ENCODE measurements at regions not wholly inside any gene's neighbourhood (a gene's known extent, or its start where the extent isn't known, plus 50 kb on each side); places are given as distances from the start of the nearest gene placed in this dataset.

- H3K36me3 ChIP-seq = no peaks in the 10 kb centered on the region
- H3K9me3 ChIP-seq = no peaks in the 10 kb centered on the region
- peaks cover 22% of the 10 kb centered on the region for H3K27me3 ChIP-seq
- no peak overlapping the region for H3K27ac ChIP-seq
- no peak overlapping the region for H3K4me3 ChIP-seq (ENCODE audit: low read depth in 1 of 2, low read length in 1 of 2)
- no peak for TF ChIP-seq CTCF (IDR thresholded peaks at IDR 0.05)
- H3K4me1 ChIP-seq (ENCODE audit: control insufficient read depth in 1 of 2, insufficient read depth in 1 of 2, low read depth in 1 of 2, low read length in 1 of 2) = no peaks in the 10 kb centered on the region
These were observed 83.6 kb upstream of the BARX2 start for GRCh38 chr11:129292092-129292491.

DNA sequence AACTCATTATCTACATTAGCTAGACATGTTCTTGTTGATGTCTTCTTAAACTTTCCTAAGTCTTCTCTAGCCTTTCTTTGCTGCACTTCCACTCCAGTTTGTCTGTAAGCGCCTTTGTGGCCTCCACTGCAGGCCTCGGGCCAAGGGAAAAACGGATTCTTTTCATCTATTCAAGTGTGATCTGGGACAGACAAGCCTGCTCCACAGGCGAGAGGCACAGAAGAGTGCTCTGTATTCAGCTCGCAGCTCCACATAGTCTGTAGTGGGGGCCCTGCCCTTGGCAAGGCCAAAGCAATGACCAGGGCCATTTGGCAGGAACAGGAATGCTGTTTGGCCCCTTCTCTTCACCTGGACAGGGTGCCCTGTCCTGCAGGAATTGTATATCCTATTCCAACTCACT is 84.1 kb upstream of the BARX2 start:
- H3K27ac ChIP-seq = no peak overlapping the region
- H3K4me3 ChIP-seq (ENCODE audit: low read depth in 1 of 2, low read length in 1 of 2) = no peak overlapping the region
- no peaks in the 10 kb centered on the region for H3K4me1 ChIP-seq (ENCODE audit: control insufficient read depth in 1 of 2, insufficient read depth in 1 of 2, low read depth in 1 of 2, low read length in 1 of 2)
- peaks cover 28% of the 10 kb centered on the region for H3K27me3 ChIP-seq
- no peaks in the 10 kb centered on the region for H3K36me3 ChIP-seq
- TF ChIP-seq CTCF (IDR thresholded peaks at IDR 0.05) = no peak
- no peaks in the 10 kb centered on the region for H3K9me3 ChIP-seq

DNA sequence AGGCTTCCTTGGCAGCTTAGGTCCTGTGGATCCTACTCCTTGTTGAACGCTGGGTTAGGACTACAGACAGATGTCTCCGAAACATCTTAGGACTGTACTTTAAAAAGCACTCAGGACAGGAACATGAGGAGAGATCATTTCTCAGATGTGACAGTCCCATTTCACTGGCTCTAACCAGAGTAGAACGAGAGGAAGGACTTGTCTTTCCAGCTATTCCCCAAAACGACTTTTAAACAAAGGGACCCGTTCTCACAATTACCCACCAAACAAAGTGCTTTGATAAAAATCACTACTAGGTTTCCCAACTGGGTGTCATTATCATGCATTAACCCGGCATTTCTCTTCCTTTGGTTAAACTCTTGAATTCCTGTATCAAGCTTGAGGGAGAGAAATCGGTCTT is 84.7 kb upstream of the BARX2 start:
- Histone ChIP-seq H3K27ac (no peak overlapping the region), H3K4me1 (ENCODE audit: control insufficient read depth in 1 of 2, insufficient read depth in 1 of 2, low read depth in 1 of 2, low read length in 1 of 2) (no peaks in the 10 kb centered on the region), H3K36me3 (no peaks in the 10 kb centered on the region), H3K4me3 (ENCODE audit: low read depth in 1 of 2, low read length in 1 of 2) (no peak overlapping the region), H3K9me3 (no peaks in the 10 kb centered on the region), H3K27me3 (peaks cover 32% of the 10 kb centered on the region)
- TF ChIP-seq CTCF (IDR thresholded peaks at IDR 0.05) = no peak

GRCh38 chr11:129289350-129290040 is 86.2 kb upstream of the BARX2 start:
- H3K36me3 ChIP-seq = no peaks in the 10 kb centered on the region
- H3K9me3 ChIP-seq = no peaks in the 10 kb centered on the region
- TF ChIP-seq CTCF (IDR thresholded peaks at IDR 0.05) = no peak
- H3K27ac ChIP-seq = no peak overlapping the region
- peaks cover 37% of the 10 kb centered on the region for H3K27me3 ChIP-seq
- H3K4me3 ChIP-seq (ENCODE audit: low read depth in 1 of 2, low read length in 1 of 2) = no peak overlapping the region
- no peaks in the 10 kb centered on the region for H3K4me1 ChIP-seq (ENCODE audit: control insufficient read depth in 1 of 2, insufficient read depth in 1 of 2, low read depth in 1 of 2, low read length in 1 of 2)

DNA sequence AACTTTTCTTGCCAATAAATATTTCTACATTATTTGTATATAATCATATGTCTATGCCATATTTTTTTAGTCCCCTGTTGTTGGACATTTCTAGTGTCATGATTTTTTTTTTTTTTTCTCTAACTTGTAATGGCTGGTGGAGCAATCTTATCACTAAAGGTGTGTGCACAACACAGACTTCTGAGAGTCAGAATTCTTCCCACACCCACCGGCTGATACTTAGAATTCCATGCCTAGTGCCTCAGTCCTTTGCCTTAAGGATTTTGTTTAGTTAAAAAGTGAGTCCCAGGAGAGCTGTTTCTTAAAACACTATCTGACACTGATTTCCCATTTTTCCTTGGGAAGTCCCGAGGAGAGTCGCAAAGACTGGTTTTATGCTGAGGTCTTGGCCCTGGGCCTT is 87.7 kb upstream of the BARX2 start:
- peaks cover 37% of the 10 kb centered on the region for H3K27me3 ChIP-seq
- no peak for TF ChIP-seq CTCF (IDR thresholded peaks at IDR 0.05)
- no peak overlapping the region for H3K27ac ChIP-seq
- H3K9me3 ChIP-seq = no peaks in the 10 kb centered on the region
- H3K4me1 ChIP-seq (ENCODE audit: control insufficient read depth in 1 of 2, insufficient read depth in 1 of 2, low read depth in 1 of 2, low read length in 1 of 2) = no peaks in the 10 kb centered on the region
- H3K36me3 ChIP-seq = no peaks in the 10 kb centered on the region
- H3K4me3 ChIP-seq (ENCODE audit: low read depth in 1 of 2, low read length in 1 of 2) = no peak overlapping the region
